ENCODE measurements at regions not wholly inside any gene's neighbourhood (a gene's known extent, or its start where the extent isn't known, plus 50 kb on each side); places are given as distances from the start of the nearest gene placed in this dataset.

GRCh38 chr13:48920730-48921129, 55.0 kb upstream of the FNDC3A start:
- ATAC-seq (no peak), DNase-seq (no peak)
- no peak for TF ChIP-seq CTCF (IDR thresholded peaks at IDR 0.05)
- no peaks in the 10 kb centered on the region for H3K27me3 ChIP-seq
- intact Hi-C loops (cut with DNase I), result no loop called here
- H3K4me1 ChIP-seq, result no peaks in the 10 kb centered on the region
- H3K36me3 ChIP-seq, result no peaks in the 10 kb centered on the region
- no peak overlapping the region for H3K4me3 ChIP-seq
- H3K27ac ChIP-seq, result no peak overlapping the region
- no peaks in the 10 kb centered on the region for H3K9me3 ChIP-seq

GRCh38 chr13:48923376-48923775, 52.3 kb upstream of the FNDC3A start:
- no peak for TF ChIP-seq CTCF (IDR thresholded peaks at IDR 0.05)
- Histone ChIP-seq H3K9me3 (no peaks in the 10 kb centered on the region), H3K4me3 (no peak overlapping the region), H3K4me1 (no peaks in the 10 kb centered on the region), H3K27ac (no peak overlapping the region), H3K36me3 (no peaks in the 10 kb centered on the region), H3K27me3 (no peaks in the 10 kb centered on the region)
- ATAC-seq, result no peak
- intact Hi-C loops (cut with DNase I), result no loop called here
- no peak for DNase-seq

DNA sequence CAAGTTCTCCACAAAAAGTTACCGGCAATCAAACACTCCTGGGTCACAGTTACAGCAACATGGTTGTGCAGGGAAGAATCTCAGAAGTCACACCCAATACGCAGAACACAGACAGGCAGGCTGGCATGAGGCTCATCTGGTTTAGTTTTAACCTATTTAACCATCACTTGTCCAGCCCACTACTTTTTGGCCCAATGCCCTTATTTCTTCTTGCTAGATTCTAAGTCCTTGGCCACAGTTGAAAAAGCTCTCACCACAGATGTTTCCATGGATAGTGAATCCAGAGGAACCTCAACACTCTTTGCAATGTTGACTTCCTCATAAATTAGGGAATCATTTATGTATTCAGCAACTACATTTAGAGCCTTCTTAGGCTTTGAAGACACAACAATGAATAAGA, 50.7 kb upstream of the FNDC3A start:
- no peak for TF ChIP-seq CTCF (IDR thresholded peaks at IDR 0.05)
- H3K27me3 ChIP-seq, result no peaks in the 10 kb centered on the region
- DNase-seq, result no peak
- no peak overlapping the region for H3K4me3 ChIP-seq
- no peaks in the 10 kb centered on the region for H3K9me3 ChIP-seq
- no peak for ATAC-seq
- no peaks in the 10 kb centered on the region for H3K4me1 ChIP-seq
- intact Hi-C loops (cut with DNase I), result no loop called here
- H3K36me3 ChIP-seq, result no peaks in the 10 kb centered on the region
- H3K27ac ChIP-seq, result no peak overlapping the region
